GM19240 (cell line): ENCODE measurements at regions not wholly inside any gene's neighbourhood (a gene's known extent, or its start where the extent isn't known, plus 50 kb on each side); places are given as distances from the start of the nearest gene placed in this dataset.
"Not testable (repeated sequence)": the region's sequence is repeated elsewhere in the genome, so short reads cannot be mapped to it uniquely, and the experiment has no call there.

Source experiments
- DNase-seq: peaks from one replicate; pipeline ENCODE4 v3.0.0; 2011; ENCODE audit warnings: low spot score; ENCODE audit not compliant: insufficient read length

DNA sequence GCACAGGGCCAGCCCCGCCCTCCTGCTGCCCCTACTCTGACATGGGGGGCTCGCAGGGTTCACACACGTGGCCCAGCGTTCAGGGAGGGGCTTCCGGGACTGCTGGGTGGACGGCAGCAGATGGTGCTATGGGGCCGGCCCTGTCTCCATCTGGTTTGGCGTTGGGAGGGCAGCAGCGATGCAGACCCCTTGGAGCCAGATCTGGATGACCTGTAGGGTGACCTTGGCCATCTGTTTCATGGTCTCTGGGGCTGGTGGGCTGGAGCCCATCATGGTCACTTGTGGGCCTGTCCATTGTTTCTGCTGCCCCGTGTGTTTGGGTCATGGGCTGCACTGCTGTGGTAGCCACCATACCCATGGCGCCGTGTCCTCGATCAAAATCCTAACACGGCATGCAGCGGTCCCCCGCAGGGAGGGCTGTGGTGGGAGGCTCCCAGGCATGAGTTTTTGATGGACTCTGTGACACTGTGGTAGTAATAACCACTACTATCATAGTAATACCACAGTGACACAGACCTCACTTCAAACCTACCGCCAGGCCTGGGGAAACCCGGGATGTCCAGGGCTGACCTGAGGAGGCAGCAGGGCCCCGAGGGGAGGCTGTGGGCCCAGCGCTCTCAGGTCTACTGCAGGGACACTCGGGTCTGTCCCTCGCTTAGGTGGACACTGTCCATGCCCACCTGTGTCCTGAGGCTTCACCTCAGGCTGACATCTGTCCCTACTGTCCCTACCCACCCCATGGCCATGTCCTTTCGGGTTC is 359.4 kb downstream of the TMEM121 start:
- no peak for DNase-seq

DNA sequence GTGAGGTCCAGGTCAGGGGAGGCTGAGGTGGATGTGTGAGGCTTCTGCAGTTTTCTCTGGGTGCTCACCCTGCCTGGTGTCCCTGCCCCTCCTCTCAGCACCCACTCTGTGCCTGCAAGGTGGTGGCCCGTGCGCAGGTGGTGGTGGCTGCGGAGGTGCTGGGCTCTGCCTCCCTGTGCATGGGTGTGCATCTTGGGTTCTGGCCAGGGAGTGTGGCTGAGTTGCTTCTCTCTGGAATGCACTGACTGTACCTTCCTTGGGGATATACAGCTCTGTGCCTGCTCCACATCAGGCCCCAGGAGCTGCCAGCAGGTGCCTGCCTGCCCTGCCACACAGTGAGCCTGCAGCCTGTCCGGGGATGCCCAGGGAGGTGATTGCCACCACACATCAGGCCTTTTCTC is 360.4 kb downstream of the TMEM121 start:
- DNase-seq: not testable (repeated sequence)

DNA sequence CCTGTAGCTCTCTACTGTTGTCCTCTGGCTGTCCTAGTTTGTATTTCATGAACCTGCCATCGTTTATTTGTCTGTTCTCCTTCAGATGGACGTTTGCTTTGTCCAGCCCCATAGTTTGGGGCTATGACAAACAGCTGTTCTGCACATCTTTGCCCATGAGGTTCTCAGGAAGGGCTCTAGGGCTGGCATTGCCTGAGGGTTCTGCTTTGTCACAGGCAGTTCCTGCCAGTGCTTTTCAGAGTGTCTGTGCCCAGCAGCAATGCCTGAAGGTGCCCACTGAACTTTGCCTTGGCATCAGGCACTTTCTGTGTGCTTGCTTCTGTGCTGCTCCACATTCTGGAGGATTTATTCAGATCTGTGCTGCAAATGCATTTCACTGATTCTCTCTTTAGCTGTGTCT is 361.3 kb downstream of the TMEM121 start:
- no peak for DNase-seq

DNA sequence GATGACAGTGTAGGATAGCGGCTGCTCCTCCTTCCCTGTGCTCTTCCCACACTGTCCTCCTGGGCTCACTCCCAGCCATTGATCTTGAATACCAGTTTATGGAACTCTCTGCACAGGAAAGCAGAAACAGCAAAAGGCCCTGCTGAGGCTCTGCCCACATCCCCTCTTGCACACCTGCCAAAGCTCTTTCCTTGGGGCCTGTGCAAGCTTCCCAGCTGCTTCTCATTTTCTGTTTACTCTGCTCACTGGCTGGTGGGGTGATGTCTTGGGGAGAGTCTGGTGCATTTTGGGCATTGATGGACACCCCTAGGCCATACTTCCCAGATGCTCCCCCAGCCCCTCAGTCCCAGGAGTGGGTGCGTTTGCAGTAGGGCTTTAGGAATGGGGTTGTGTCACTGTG is 361.8 kb downstream of the TMEM121 start:
- no peak for DNase-seq

DNA sequence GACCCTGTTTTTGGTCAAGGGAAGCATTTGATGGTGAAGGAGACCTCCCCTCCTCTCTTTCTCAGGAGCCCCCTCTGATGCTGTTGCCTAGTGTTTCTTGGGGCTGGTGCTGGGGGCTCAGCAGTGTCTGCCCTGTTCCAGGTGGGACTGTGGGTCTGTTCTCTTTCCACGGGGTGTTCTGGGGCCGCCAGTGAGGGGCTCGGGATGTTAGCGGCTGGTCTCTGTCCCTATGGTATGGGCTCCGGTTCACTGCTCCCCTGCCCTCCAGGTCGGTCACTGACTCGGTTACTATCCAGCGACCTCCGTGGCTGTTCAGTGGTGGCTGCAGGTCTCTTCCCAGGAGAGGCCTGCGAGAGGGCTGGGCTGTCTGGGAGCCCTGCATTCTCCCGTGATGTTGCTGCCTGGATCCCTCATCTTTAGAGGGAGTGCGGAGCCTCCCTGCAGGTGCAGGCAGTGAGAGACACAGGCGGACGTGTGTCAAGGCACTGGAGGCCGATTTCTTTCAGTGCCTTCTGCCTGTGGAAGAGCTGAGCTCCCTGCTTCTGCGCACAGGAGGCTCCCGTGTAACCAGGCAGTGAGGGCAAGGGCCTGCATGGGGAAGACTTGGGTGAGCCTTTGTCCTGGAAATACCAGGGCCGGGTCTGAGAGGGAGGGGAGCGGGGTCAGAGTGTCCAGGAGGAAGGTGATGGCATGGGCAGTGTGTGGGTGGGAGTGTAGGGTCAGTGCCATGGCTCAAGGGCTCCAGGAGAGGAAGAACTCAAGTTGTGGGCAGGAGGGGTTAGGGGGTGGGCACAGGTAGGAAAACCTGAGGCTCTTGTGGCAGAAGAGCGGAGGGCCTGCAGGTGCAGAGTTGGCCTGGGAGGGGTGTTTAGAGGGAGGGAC is 362.6 kb downstream of the TMEM121 start:
- DNase-seq: no peak

DNA sequence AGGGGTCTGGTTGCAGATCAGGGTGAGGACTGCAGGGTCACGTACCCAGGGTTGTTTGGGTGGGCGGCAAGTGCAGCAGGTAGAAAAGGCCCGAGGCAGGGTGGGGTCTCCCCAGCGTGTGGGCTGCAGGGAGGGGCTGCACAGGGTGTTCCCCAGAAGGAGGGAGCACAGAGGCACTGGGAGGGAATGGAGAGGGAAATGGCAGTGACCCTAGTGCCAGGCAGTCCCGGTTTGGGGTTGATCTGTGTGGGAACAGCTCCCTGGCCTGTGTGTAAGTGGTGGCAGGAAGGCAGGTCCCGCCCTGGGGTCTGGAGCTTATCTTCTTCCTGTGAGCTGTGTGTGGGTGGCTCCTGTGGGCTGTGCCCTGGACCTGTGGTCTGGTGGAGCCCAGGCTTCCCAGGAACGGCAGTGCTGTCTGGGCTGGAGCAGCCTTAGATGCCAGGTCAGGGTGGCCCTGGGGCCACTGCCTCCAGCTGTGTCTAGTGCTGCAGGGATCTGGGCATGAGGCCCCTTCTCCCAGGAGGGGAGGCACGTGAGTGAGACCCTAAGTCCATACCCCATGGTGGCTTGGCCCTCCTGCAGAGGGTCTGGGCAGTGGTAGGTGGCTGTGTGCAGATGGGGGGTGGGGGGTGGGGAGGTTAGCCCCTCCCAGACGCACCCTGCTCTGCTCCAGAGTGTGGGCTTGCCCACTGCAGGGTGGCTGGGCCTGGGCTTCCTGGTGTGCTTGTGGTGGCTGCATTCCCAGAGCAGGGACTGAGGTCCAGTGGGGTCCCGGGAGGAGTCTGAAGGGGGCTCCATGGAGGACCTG is 363.5 kb downstream of the TMEM121 start:
- DNase-seq: no peak

DNA sequence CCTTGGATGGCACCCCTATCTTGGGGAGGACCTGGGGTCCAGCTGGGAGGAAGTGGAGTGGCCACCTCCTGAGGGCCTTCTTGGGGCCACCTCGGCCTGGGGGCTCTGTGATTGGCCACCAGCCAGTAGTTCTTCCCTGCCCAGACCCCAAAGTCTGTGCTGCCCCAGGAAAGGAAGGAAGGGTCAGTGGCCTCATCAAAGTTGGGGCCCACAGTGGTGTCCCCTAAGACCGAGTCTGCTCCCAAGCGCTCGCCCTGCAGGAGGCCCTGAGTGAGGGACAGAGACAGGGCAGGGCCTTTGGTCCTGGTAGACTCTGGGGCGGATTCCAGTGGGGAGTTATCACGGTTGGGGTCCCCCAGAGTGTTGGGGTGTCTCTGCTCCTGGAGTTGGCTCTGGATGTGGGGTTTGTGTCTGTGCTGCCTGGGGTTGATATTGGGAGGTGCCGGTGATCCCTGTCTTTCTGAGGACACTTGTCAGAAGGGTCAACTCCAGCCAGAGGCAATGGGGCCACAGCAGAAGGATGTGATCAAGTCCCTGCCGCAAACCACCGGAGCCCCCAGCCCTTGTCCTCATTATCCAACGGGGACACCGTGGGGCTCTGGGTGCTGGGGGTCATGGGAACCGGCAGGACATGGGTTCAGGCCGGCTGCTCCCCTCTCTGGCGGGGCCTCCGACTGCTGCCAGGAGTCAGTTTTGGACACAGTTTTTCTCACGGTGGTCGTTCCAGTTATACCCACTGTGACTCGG is 364.3 kb downstream of the TMEM121 start:
- no peak for DNase-seq

DNA sequence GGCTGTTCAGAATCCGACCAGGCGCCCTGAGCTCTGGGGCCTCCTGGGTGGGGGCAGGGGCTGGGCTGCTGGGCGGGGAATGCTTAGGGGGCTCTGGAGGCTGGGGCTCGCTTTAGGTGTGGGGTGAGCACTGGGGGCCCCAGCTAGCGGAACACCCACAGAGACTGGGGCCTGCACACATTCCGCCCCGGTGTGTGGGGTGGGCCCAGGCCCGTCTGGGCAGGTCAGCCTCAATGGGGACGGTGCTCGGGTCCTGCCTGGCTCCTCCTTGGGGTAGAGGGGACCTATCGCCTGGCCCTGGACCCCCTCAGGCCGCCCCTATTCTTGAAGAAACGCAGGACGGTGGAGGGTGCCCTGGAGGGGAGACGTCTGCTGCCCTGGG is 364.8 kb downstream of the TMEM121 start:
- no peak for DNase-seq

DNA sequence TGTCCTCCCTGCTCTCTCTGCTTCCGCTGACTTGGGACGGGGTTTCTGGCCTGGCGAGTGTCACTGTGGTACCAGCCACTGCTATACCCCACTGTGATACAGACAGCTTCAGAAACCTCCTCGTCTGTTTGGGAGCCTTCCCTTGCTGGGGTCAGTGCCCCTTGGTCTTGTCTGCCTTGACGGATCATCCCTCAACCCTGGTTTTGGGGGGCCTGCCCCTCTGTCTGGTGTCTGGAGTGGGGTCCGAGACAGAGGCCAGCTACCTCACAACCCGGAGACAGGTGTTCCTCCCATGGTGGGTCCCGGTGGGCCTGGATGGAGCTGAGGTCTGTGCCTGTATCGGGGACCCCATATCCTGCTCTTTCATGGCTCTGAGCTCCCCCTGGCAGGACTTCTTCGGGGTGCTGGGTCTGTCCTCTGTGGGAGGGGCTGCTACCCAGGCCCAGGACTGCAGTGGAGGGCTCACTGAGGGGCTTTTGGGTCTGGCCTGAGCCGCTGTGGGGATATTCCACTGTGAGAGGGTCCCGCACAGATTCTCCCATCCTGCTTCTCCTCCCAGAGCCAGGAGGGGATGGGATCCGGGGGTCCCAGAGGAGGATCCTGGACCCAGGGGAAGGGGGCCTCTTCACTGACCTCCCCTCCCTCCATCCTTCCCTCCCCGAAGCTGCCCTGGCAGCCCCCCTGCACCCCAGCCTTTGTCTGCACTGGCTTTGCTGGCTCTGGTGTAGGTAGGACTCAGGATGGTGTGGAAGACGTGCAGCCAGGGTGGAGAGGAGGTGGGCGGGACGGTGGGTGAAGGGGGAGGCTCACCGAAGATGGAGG is 365.5 kb downstream of the TMEM121 start:
- DNase-seq: no peak

DNA sequence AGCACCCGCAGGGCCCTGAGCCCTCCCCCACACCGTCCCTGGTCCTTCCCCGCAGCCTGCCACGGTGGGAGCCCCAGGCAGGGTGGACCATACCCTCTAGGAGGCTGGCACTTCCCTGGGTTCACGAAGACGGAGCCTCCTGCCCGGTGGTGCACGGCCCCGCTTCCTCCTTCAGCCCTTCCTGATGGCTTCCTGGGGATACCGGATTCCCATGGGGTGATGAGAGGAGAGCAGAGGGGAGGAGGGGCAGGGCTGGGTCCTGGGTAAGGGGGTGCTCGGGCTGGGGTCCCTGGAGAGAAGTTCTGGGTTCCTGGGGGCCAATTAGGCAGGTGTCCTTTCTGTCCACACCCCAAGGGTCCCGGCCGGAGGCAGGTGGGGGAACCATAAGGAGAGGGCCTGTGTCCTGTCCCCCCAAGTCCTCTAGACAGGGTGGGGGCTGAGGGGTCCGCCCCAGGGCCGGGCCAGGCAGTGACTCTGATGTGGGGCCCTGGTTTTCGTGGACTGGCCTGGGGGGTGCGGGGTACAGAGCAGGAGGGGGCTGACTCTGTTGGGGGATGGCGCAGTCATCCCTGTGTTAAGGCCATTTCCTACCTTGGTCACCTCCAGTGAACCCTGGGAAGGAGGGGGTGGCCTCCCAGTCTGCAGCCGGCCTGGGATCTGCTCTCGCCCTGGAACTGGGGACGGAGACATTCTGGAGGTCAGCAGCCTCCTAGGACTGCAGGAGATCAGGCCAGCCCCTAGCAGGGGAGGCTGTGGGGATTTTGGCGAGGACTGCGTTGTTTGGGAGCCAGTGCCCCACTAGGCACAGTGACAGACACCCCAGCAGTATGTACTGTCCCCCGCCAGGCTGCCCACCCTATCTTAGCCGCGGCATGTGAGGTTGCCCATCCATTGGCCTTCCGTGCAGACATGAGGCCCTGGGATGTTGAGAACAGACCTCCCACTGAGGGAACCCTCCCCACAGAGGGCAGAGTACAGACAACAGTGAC is 366.4 kb downstream of the TMEM121 start:
- not testable (repeated sequence) for DNase-seq

DNA sequence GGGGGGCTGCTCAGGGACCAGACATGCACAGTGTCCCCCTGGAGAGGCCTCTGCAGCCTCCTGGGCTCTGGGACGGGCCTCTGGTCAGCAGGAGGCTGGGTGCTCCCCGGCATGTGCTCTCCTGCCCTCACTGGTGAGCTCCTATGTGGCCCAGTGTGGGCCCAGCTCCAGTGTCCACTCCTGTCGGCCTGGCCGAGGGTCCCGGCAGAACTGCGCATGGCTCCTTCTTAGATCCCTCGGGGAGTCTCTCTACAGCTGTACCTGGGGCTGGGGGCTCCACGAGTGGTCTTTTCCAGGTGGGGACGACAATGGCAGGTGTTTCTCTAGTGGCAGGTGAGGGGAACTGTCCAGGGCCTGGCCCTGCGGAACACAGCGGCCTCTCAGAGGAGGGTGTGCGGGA is 367.3 kb downstream of the TMEM121 start:
- DNase-seq: not testable (repeated sequence)

DNA sequence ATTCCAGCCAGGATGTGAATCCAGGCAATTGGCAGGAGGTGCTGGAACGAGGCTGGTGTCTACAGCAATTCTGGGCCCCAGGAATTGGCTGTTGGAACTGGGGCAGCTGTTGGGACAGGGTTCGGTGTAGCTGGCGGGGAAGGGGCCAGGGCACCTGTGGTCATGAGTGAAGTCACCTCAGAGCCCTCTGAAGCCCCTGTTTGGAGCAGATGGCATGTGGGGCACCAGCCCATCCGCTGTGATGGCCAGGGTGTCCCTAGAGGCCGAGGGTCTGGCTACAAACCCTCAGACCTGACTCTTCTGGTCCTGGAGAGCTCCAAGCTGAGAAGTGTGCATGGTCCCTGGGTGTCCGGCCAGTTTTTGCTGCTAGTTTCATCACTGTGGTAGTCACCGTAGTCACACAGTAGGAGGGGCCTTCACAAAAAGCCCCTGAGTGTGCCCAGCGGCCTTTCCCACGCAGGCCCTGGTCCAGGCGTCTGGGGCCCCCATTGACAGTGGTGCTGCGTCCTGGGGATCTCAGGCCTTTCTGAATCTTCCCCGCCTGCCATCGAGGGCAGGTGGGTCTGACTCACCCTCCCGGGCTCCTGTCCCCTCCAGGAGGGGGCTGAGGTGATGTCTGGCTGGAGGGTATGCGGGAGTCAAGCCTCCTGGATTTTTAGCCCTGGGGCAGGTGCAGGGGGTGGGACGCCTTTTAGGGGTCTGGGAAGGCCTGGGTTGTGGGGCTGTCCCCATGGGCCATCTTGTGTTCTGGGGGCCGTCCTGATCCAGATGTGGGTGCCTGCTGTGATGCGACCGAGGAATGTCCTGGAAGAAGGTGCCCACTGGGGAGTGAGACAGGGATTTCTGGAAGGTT is 368.0 kb downstream of the TMEM121 start:
- no peak for DNase-seq

DNA sequence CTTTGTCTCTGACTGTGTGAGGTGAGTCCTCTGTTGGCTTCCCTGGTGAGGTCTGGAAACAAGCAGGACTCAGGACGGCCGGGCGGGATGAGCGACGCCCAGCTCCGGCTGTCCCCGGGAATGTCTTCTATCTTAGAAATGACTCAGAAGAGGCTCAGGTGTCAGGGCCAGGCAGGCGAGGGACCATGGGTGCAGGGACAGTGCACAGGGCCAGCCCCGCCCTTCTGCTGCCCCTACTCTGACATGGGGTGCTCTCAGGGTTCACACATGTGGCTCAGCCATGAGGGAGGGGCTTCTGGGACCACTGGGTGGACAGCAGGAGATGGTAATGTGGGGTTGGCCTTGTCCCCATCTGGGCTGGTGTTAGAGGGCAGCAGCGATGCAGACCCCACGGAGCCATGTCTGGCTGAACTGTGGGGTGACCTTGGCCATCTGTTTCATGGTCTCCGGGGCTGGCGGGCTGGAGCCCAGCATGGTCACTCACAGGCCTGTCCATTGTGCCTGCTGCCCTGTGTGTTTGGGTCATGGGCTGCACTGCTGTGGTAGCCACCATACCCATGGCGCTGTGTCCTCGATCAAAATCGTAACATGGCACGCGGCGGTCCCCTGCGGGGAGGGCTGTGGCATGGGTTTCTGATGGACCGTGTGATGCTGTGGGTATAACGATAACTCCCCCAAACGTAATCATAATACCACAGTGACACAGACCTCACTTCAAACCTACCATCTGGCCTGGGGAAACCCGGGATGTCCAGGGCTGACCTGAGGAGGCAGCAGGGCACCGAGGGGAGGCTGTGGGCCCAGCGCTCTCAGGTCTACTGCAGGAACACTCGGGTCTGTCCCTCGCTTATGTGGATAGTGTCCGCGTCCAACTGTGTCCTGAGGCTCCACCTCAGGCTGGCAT is 368.8 kb downstream of the TMEM121 start:
- DNase-seq: no peak

DNA sequence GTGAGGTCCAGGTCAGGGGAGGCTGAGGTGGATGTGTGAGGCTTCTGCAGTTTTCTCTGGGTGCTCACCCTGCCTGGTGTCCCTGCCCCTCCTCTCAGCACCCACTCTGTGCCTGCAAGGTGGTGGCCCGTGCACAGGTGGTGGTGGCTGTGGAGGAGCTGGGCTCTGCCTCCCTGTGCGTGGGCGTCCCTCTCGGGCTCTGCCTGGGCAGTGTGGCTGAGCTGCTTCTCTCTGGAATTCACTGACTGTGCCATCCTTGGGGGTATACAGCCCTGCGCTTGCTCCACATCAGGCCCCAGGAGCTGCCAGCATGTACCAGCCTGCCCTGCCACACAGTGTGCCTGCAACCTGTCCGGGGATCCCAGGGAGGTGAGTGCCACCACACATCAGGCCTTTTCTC is 369.8 kb downstream of the TMEM121 start:
- not testable (repeated sequence) for DNase-seq

DNA sequence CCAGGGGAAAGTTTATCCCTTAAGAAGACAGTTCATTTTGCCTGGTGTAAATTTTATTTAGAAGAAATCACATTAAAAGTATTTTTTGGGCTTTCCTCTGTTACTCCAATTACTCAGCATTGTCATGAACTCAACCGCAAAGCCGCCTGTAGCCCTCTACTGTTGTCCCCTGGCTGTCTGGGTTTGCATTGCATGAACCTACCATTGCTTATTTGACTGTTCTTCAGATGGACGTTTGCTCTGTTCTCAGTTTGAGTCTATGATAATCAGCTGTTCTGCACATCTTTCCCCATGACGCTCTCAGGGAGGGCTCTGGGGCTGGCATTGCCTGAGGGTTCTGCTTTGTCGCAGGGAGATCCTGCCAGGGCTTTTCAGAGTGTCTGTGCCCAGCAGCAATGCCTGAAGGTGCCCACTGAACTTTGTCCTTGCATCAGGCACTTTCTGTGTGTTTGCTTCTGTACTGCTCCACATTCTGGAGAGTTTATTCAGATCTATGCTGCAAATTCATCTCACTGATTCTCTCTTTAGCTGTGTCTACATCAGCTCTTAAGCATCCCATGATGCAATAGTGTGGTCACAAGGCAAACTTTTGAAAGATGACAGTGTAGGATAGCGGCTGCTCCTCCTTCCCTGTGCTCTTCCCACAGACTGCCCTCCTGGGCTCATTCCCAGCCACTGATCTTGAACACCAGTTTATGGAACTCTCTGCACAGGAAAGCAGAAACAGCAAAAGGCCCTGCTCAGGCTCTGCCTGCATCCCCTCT is 370.8 kb downstream of the TMEM121 start:
- DNase-seq: not testable (repeated sequence)

DNA sequence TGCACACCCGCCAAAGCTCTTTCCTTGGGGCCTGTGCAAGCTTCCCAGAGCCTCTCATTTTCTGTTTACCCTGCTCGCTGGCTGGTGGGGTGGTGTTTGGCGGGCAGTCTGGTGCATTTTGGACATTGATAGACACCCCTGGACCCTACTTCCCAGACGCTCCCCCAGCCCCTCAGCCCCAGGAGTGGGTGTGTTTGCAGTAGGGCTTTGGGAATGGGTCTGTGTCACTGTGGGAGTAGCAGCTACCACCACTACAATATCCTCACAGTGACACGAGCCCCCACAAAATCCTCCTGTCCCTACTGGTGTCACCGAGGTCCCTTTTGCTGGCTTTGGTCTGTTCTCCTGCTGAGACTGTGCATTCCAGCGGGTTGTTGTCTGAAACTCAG is 371.3 kb downstream of the TMEM121 start:
- DNase-seq: no peak
